Hepatocyte (in vitro differentiated cells): ENCODE measurements at regions not wholly inside any gene's neighbourhood (a gene's known extent, or its start where the extent isn't known, plus 50 kb on each side); places are given as distances from the start of the nearest gene placed in this dataset.
"Not testable (repeated sequence)": the region's sequence is repeated elsewhere in the genome, so short reads cannot be mapped to it uniquely, and the experiment has no call there.

Source experiments
- DNase-seq: peaks from one replicate; pipeline ENCODE4 v3.0.0-alpha.2; 2016; ENCODE audit warnings: low spot score
- H2AFZ ChIP-seq: fragments of 200-600 bp; sonication (generic); 2 replicates; pipeline ENCODE4 v1.6.0; 2016; ENCODE audit warnings: antibody characterized with exemption, mild to moderate bottlenecking
- H3K27ac ChIP-seq: fragments of 200-600 bp; sonication (generic); 2 replicates; pipeline ENCODE4 v1.5.1; 2016; ENCODE audit warnings: mild to moderate bottlenecking
- H3K27me3 ChIP-seq: fragments of 200-600 bp; sonication (generic); 2 replicates; pipeline ENCODE4 v1.6.1; 2016
- H3K36me3 ChIP-seq: fragments of 200-600 bp; sonication (generic); replicated peaks from 2 replicates; pipeline ENCODE4 v1.5.1; 2016; ENCODE audit warnings: low read depth; ENCODE audit not compliant: insufficient read depth
- H3K4me1 ChIP-seq: fragments of 200-600 bp; sonication (generic); 2 replicates; pipeline ENCODE4 v1.5.1; 2016; ENCODE audit warnings: mild to moderate bottlenecking, moderate library complexity; ENCODE audit not compliant: insufficient read depth
- H3K4me2 ChIP-seq: fragments of 200-600 bp; sonication (generic); 2 replicates; pipeline ENCODE4 v1.6.0; 2016
- H3K4me3 ChIP-seq: fragments of 200-600 bp; sonication (generic); 2 replicates; pipeline ENCODE4 v1.5.1; 2016; ENCODE audit warnings: mild to moderate bottlenecking
- H3K79me2 ChIP-seq: fragments of 200-600 bp; sonication (generic); 2 replicates; pipeline ENCODE4 v1.6.0; 2017; ENCODE audit warnings: mild to moderate bottlenecking
- H3K9me2 ChIP-seq: fragments of 200-600 bp; sonication (generic); replicated peaks from 2 replicates; pipeline ENCODE4 v1.6.0; 2017; ENCODE audit warnings: mild to moderate bottlenecking; ENCODE audit not compliant: insufficient read depth
- H3K9me3 ChIP-seq: fragments of 200-600 bp; sonication (generic); 2 replicates; pipeline ENCODE4 v1.5.1; 2016; ENCODE audit warnings: low read depth, mild to moderate bottlenecking
- H4K20me1 ChIP-seq: fragments of 200-600 bp; sonication (generic); 2 replicates; pipeline ENCODE4 v1.6.0; 2016; ENCODE audit warnings: mild to moderate bottlenecking; ENCODE audit not compliant: insufficient read depth, poor library complexity, severe bottlenecking
- CTCF ChIP-seq: fragments of 200-600 bp; sonication (generic); IDR thresholded peaks from 2 replicates; pipeline ENCODE4 v1.5.1; 2016; ENCODE audit warnings: antibody characterized with exemption, mild to moderate bottlenecking; ENCODE audit not compliant: poor library complexity
- EZH2 ChIP-seq: fragments of 200-600 bp; sonication (generic); IDR thresholded peaks from 2 replicates; pipeline ENCODE4 v1.6.1; 2016; ENCODE audit warnings: antibody characterized with exemption, mild to moderate bottlenecking, borderline replicate concordance
- EZH2phosphoT487 ChIP-seq: fragments of 200-600 bp; sonication (generic); IDR thresholded peaks from one replicate; pipeline ENCODE4 v1.6.1; 2018; ENCODE audit warnings: antibody characterized with exemption, mild to moderate bottlenecking, low read depth, moderate library complexity; ENCODE audit not compliant: unreplicated experiment, severe bottlenecking
- WGBS: methylation state at CpG from one replicate; pipeline ENCODE4 v1.1.6; 2016; ENCODE audit warnings: low lambda C conversion rate; ENCODE audit errors: missing lambda C conversion rate; 5-methylcytosine and 5-hydroxymethylcytosine counted together

- no peaks in the 10 kb centered on the region for H4K20me1 ChIP-seq
- H3K4me3 ChIP-seq, result no peak overlapping the region
- TF ChIP-seq CTCF (no peak), EZH2phosphoT487 (no peak), EZH2 (no peak)
- H3K9me2 ChIP-seq, result no peaks in the 10 kb centered on the region
- no peaks in the 10 kb centered on the region for H3K27me3 ChIP-seq
- no peaks in the 10 kb centered on the region for H3K9me3 ChIP-seq
- no peak for DNase-seq
- no peak overlapping the region for H3K4me2 ChIP-seq
- H3K36me3 ChIP-seq, result no peaks in the 10 kb centered on the region
- H3K4me1 ChIP-seq, result no peaks in the 10 kb centered on the region
- no peak overlapping the region for H3K27ac ChIP-seq
- 50% methylated on average over 3 of the region's 3 CpGs for WGBS
- H2AFZ ChIP-seq, result no peak overlapping the region
- no peaks in the 10 kb centered on the region for H3K79me2 ChIP-seq
Measured at GRCh38 chr9:17075758-17076485, 58.9 kb upstream of the CNTLN start.

- Histone ChIP-seq H3K27ac (no peak overlapping the region), H3K9me3 (no peaks in the 10 kb centered on the region), H3K36me3 (no peaks in the 10 kb centered on the region), H3K4me3 (no peak overlapping the region), H4K20me1 (no peaks in the 10 kb centered on the region), H3K27me3 (no peaks in the 10 kb centered on the region), H3K4me2 (no peak overlapping the region), H3K9me2 (no peaks in the 10 kb centered on the region), H3K4me1 (no peaks in the 10 kb centered on the region), H3K79me2 (no peaks in the 10 kb centered on the region), H2AFZ (no peak overlapping the region)
- DNase-seq, result no peak
- 68% methylated on average over 4 of the region's 4 CpGs for WGBS
- TF ChIP-seq EZH2phosphoT487, result no peak
- TF ChIP-seq CTCF, result no peak
- no peak for TF ChIP-seq EZH2
Measured at GRCh38 chr9:17075146-17075757, 59.6 kb upstream of the CNTLN start.

DNA sequence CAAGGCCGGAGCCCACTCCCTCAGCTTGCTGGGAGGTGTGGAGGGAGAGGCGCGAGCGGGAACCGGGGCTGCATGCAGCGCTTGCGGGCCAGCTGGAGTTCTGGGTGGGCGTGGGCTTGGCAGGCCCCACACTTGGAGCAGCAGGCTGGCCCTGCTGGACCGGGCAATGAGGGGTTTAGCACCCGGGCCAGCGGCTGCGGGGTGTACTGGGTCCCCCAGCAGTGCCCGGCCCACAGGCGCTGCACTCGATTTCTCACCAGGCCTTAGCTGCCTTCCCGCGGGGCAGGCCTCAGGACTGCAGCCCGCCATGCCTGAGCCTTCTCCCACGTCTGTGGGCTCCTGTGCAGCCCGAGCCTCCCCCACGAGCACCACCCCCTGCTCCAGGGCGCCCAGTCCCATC lies 62.3 kb upstream of the CNTLN start:
- 100% methylated on average over 20 of the region's 22 CpGs for WGBS
- not testable (repeated sequence) for H3K9me3 ChIP-seq, H3K79me2 ChIP-seq, H3K4me3 ChIP-seq, H3K27ac ChIP-seq, H3K36me3 ChIP-seq, H3K4me2 ChIP-seq, H3K9me2 ChIP-seq, H3K4me1 ChIP-seq, DNase-seq, H2AFZ ChIP-seq, H3K27me3 ChIP-seq, H4K20me1 ChIP-seq

- H3K27ac ChIP-seq, result no peak overlapping the region
- H3K4me1 ChIP-seq, result no peaks in the 10 kb centered on the region
- no peaks in the 10 kb centered on the region for H3K79me2 ChIP-seq
- H3K4me2 ChIP-seq, result no peak overlapping the region
- H3K27me3 ChIP-seq, result no peaks in the 10 kb centered on the region
- no peak overlapping the region for H3K4me3 ChIP-seq
- H4K20me1 ChIP-seq, result no peaks in the 10 kb centered on the region
- no peaks in the 10 kb centered on the region for H3K9me2 ChIP-seq
- 87% methylated on average over 3 of the region's 3 CpGs for WGBS
- DNase-seq, result no peak
- H3K36me3 ChIP-seq, result no peaks in the 10 kb centered on the region
- H2AFZ ChIP-seq, result no peak overlapping the region
- H3K9me3 ChIP-seq, result no peaks in the 10 kb centered on the region
- no peak for TF ChIP-seq EZH2phosphoT487
- no peak for TF ChIP-seq CTCF
- TF ChIP-seq EZH2, result no peak
Measured at GRCh38 chr9:17068671-17069070, 66.2 kb upstream of the CNTLN start.
